BLaER1 (cell line): ENCODE measurements at regions not wholly inside any gene's neighbourhood (a gene's known extent, or its start where the extent isn't known, plus 50 kb on each side); places are given as distances from the start of the nearest gene placed in this dataset.
"Not testable (repeated sequence)": the region's sequence is repeated elsewhere in the genome, so short reads cannot be mapped to it uniquely, and the experiment has no call there.

ENCODE experiments used
- H3K27ac ChIP-seq: shearing (Covaris generic); formaldehyde crosslinking; 2 replicates; pipeline ENCODE4 v1.8.1; 2022
- H3K27me3 ChIP-seq: shearing (Covaris generic); formaldehyde crosslinking; 2 replicates; pipeline ENCODE4 v1.8.1; 2022
- H3K36me3 ChIP-seq: shearing (Covaris generic); formaldehyde crosslinking; 2 replicates; pipeline ENCODE4 v1.8.1; 2022
- H3K4me1 ChIP-seq: shearing (Covaris generic); formaldehyde crosslinking; 2 replicates; pipeline ENCODE4 v1.8.1; 2022
- H3K4me2 ChIP-seq: shearing (Covaris generic); formaldehyde crosslinking; 2 replicates; pipeline ENCODE4 v1.8.1; 2022
- H3K4me3 ChIP-seq: shearing (Covaris generic); formaldehyde crosslinking; 2 replicates; pipeline ENCODE4 v1.8.1; 2022
- H3K9ac ChIP-seq: shearing (Covaris generic); formaldehyde crosslinking; 2 replicates; pipeline ENCODE4 v1.8.1; 2022
- H3K9me3 ChIP-seq: shearing (Covaris generic); formaldehyde crosslinking; 2 replicates; pipeline ENCODE4 v1.8.1; 2022
- H4K20me1 ChIP-seq: shearing (Covaris generic); formaldehyde crosslinking; 2 replicates; pipeline ENCODE4 v1.8.1; 2022
- Cebpa-rat ChIP-seq: shearing (Covaris generic); IDR thresholded peaks from 2 replicates; pipeline ENCODE4 v1.8.1; 2022

DNA sequence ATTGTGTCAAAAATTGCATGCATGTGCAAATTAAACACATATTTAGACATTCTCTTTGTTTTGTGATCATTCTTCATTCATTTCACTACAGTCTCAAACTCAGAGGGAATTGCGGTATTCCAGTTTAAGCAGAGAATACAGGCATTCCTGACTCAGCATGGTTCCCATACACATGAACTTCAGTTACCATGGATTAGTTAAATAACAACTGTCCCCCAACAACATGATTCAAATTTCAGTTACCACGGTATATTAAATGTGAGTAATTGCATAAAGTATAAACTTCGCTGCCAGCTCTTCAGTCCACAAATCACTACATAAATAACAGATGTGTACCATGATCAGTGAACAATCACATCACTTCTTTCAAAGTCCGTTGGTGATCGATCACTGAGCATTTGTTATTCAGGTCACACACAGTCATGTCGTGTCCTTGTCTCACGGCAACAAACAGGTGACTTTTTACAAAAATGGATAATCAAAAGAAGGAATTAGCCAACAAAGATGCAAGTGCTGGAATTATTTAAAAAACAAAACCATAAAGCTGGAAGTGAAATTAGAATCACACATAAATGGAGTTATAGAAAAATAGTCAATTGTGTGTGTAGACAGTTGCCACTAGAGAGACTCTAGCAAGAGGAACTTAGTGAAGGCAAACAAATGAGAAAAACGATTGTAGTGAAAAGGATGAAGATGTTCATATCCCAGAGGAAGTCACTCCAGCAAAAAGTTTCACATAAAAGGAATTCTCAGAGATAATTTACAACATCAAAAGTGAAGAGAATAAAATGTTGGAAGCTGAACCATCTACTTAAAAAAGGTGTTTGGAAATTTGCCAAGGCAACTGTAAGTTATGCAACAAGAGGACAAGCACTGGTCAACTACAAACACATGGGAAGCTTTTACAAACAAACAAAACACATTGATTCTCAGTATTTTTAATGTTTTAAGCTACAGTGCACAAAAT, 138.6 kb upstream of the SMARCAD1 start:
- no peaks in the 10 kb centered on the region for H3K36me3 ChIP-seq
- no peak overlapping the region for H3K4me3 ChIP-seq
- no peaks in the 10 kb centered on the region for H4K20me1 ChIP-seq
- no peaks in the 10 kb centered on the region for H3K4me1 ChIP-seq
- TF ChIP-seq Cebpa-rat = no peak
- no peak overlapping the region for H3K4me2 ChIP-seq
- H3K27me3 ChIP-seq = no peaks in the 10 kb centered on the region
- H3K9me3 ChIP-seq = no peaks in the 10 kb centered on the region
- H3K27ac ChIP-seq = no peak overlapping the region
- no peak overlapping the region for H3K9ac ChIP-seq

DNA sequence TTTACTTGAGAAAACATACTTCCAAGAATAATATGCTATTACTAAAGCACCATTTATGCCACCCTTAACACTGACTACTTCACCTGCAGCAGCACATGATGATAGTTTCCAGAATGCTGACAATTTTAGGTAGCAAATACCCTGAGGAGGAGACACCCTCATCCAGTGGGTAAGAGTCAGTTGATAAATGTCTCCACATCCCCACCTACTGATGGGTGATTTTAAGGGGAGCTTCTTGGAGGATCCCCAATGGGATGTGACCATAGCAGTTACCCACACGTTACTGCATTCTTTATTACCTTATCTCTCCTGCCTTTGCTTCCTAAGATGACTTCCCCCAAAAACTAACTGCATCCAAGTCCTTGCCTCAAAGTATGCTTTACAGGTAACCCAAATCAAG, 131.2 kb upstream of the SMARCAD1 start:
- no peak overlapping the region for H3K4me3 ChIP-seq
- H3K4me2 ChIP-seq = no peak overlapping the region
- H3K27ac ChIP-seq = no peak overlapping the region
- no peaks in the 10 kb centered on the region for H3K27me3 ChIP-seq
- peaks cover 11% of the 10 kb centered on the region for H3K9me3 ChIP-seq
- H3K36me3 ChIP-seq = no peaks in the 10 kb centered on the region
- no peaks in the 10 kb centered on the region for H3K4me1 ChIP-seq
- no peak overlapping the region for H3K9ac ChIP-seq
- H4K20me1 ChIP-seq = no peaks in the 10 kb centered on the region
- no peak for TF ChIP-seq Cebpa-rat

GRCh38 chr4:94084155-94084554, 123.5 kb upstream of the SMARCAD1 start:
- H4K20me1 ChIP-seq = no peaks in the 10 kb centered on the region
- H3K4me2 ChIP-seq = no peak overlapping the region
- no peak overlapping the region for H3K9ac ChIP-seq
- no peaks in the 10 kb centered on the region for H3K36me3 ChIP-seq
- no peaks in the 10 kb centered on the region for H3K27me3 ChIP-seq
- no peak for TF ChIP-seq Cebpa-rat
- H3K4me3 ChIP-seq = no peak overlapping the region
- no peak overlapping the region for H3K27ac ChIP-seq
- H3K9me3 ChIP-seq = peaks cover 25% of the 10 kb centered on the region
- H3K4me1 ChIP-seq = no peaks in the 10 kb centered on the region

GRCh38 chr4:94099141-94099540, 108.5 kb upstream of the SMARCAD1 start:
- H3K4me3 ChIP-seq, H4K20me1 ChIP-seq, H3K4me1 ChIP-seq, H3K36me3 ChIP-seq, H3K4me2 ChIP-seq, H3K9me3 ChIP-seq, H3K27me3 ChIP-seq, H3K9ac ChIP-seq, H3K27ac ChIP-seq: not testable (repeated sequence)

DNA sequence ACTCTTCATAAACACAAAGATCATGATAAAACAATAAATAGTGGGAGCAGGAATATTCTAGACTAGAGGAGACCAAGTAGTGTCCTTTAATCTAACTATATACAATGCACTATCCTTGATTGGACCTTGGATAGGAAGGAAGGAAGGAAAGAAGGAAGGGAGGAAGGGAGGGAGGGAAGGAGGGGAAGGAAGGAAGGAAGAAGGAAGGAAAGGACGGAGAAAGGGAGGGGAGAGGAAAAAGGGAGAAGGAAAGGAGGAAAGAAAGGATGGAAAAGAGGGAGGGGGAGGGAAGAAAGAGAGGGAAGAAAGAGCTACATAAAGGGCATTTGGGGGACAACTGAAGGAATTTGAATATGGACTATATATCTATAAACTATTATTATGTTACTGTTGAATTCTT, 95.0 kb upstream of the SMARCAD1 start:
- Histone ChIP-seq H4K20me1 (no peaks in the 10 kb centered on the region), H3K27ac (no peak overlapping the region), H3K4me2 (no peak overlapping the region), H3K4me3 (no peak overlapping the region), H3K9ac (no peak overlapping the region), H3K27me3 (no peaks in the 10 kb centered on the region), H3K4me1 (no peaks in the 10 kb centered on the region), H3K36me3 (no peaks in the 10 kb centered on the region), H3K9me3 (no peaks in the 10 kb centered on the region; the same call in 1 of the 2 replicates)
- no peak for TF ChIP-seq Cebpa-rat

DNA sequence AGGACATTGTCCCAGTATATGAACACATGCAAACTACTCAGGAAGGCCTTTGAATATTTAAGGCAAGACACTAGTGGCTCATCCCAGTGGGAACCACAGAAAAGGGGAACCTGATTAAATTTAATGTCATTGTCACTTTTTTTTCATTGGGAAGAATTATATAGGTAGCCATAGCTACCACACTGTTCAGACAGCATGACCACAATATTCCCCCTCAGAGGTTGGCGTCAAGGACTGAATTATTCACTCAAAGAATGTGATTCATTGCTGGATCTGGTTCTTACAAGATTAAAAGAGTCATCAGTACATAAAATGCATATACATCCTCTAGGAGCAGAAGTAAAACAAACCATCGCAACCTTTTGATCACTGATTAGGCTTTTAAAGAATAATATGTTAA, 92.0 kb upstream of the SMARCAD1 start:
- no peaks in the 10 kb centered on the region for H3K9me3 ChIP-seq
- no peaks in the 10 kb centered on the region for H3K4me1 ChIP-seq
- no peak overlapping the region for H3K9ac ChIP-seq
- no peaks in the 10 kb centered on the region for H3K27me3 ChIP-seq
- H3K4me3 ChIP-seq = no peak overlapping the region
- H3K36me3 ChIP-seq = no peaks in the 10 kb centered on the region
- no peak overlapping the region for H3K27ac ChIP-seq
- no peak overlapping the region for H3K4me2 ChIP-seq
- no peaks in the 10 kb centered on the region for H4K20me1 ChIP-seq
- TF ChIP-seq Cebpa-rat = no peak

GRCh38 chr4:94116842-94117241, 90.8 kb upstream of the SMARCAD1 start:
- no peak for TF ChIP-seq Cebpa-rat
- H3K36me3 ChIP-seq = no peaks in the 10 kb centered on the region
- H3K9ac ChIP-seq = no peak overlapping the region
- no peaks in the 10 kb centered on the region for H3K27me3 ChIP-seq
- H3K27ac ChIP-seq = no peak overlapping the region
- no peaks in the 10 kb centered on the region for H3K9me3 ChIP-seq
- H4K20me1 ChIP-seq = no peaks in the 10 kb centered on the region
- H3K4me3 ChIP-seq = no peak overlapping the region
- H3K4me2 ChIP-seq = no peak overlapping the region
- no peaks in the 10 kb centered on the region for H3K4me1 ChIP-seq

DNA sequence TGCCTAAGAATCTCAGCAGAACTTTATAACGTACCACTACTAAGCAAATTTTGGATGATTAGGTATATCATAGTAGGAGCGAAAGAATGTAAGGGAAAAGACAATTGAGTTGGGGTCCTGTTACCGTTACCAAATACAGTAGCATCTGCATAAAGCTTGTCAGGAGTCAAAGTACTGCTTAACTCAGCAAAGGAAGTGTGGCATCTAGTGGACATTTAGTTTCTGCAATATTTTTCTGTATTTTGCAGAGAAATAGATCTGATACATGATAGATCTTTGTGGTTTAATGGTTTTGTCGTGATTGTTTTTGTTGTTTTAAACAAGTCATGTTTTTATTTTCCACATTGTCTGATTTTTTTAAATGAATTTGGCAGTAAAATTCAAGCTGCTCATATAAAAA, 81.0 kb upstream of the SMARCAD1 start:
- no peaks in the 10 kb centered on the region for H3K27me3 ChIP-seq
- no peak overlapping the region for H3K9ac ChIP-seq
- H3K9me3 ChIP-seq = no peaks in the 10 kb centered on the region
- no peaks in the 10 kb centered on the region for H3K4me1 ChIP-seq
- no peak for TF ChIP-seq Cebpa-rat
- H3K4me3 ChIP-seq = no peak overlapping the region
- no peaks in the 10 kb centered on the region for H4K20me1 ChIP-seq
- H3K27ac ChIP-seq = no peak overlapping the region
- no peak overlapping the region for H3K4me2 ChIP-seq
- H3K36me3 ChIP-seq = no peaks in the 10 kb centered on the region

DNA sequence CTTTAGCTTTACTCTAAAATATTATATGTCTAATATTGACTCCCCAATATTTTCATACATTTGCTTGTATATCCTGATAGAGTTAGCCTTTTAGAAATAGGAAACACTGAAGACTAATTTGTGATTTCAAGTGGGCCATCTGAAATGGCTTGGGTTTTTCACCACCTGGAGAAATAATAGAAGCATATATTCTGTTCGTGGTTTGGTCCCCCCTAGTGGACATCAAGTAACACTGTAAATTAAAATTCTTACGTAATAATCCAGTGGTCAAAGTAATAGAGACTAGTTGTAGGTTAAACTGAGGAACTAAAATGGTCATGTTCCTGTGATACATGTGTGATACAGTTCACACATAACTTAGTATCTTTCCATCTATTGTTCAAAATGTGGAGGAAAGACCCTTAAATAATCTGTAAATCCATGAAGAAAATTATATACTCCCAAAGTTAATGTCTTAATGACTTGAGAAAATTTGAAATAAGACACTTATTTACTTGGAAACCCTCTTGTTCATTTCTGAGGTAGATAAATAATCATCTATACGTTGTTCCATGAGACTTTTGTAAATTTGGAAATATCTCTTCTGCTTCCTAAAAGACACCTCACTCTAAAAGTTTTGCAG, 79.8 kb upstream of the SMARCAD1 start:
- Histone ChIP-seq H3K36me3 (no peaks in the 10 kb centered on the region), H3K4me1 (no peaks in the 10 kb centered on the region), H3K27me3 (no peaks in the 10 kb centered on the region), H3K9me3 (no peaks in the 10 kb centered on the region), H3K9ac (no peak overlapping the region), H4K20me1 (no peaks in the 10 kb centered on the region), H3K27ac (no peak overlapping the region), H3K4me3 (no peak overlapping the region), H3K4me2 (no peak overlapping the region)
- peak; percentile 76; the same call in 1 of the 2 replicates for TF ChIP-seq Cebpa-rat

DNA sequence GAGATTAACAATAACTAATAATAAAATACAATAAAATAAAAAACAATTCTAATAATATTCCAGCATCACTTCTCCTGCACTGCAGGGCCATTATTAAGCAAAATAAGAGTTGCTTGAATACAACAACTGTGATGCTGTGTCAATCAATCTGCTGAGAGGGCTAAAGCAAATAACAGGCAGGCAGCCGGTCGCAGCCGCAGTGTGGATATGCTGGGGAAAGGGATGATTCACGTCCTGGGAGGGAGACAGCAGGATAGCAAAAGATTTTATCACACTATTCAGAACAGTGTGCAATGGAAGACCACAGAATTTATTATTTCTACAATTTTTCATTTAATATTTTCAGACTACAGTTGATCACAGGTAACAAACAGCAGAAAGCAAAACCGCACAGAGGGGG, 76.5 kb upstream of the SMARCAD1 start:
- no peaks in the 10 kb centered on the region for H3K9me3 ChIP-seq
- H3K4me3 ChIP-seq = no peak overlapping the region
- H3K36me3 ChIP-seq = no peaks in the 10 kb centered on the region
- no peak for TF ChIP-seq Cebpa-rat
- H3K27me3 ChIP-seq = no peaks in the 10 kb centered on the region
- no peak overlapping the region for H3K9ac ChIP-seq
- H3K27ac ChIP-seq = no peak overlapping the region
- no peaks in the 10 kb centered on the region for H3K4me1 ChIP-seq
- no peak overlapping the region for H3K4me2 ChIP-seq
- H4K20me1 ChIP-seq = no peaks in the 10 kb centered on the region
